ENCODE measurements at regions not wholly inside any gene's neighbourhood (a gene's known extent, or its start where the extent isn't known, plus 50 kb on each side); places are given as distances from the start of the nearest gene placed in this dataset.

GRCh38 chr4:53937918-53938317 lies 126.5 kb downstream of the CHIC2 start:
- no peak for TF ChIP-seq CTCF (IDR thresholded peaks at IDR 0.05; ENCODE audit: low read length)
- TF ChIP-seq EZH2 (optimal IDR thresholded peaks at IDR 0.05; ENCODE audit: low read depth, low read length) = no peak
- no peak for TF ChIP-seq EZH2phosphoT487 (IDR thresholded peaks at IDR 0.05; ENCODE audit: low read length)
